ENCODE measurements at regions not wholly inside any gene's neighbourhood (a gene's known extent, or its start where the extent isn't known, plus 50 kb on each side); places are given as distances from the start of the nearest gene placed in this dataset.

- no peak for DNase-seq
- no peak for ATAC-seq (ENCODE audit: insufficient read depth, low FRiP score)
- Histone ChIP-seq H3K27ac (ENCODE audit: low read depth in 1 of 2, low read length in 1 of 2) (no peak overlapping the region), H3K36me3 (ENCODE audit: control insufficient read depth in 4 of 4, insufficient read depth in 4 of 4, low read length in 4 of 4) (no peaks in the 10 kb centered on the region), H3K9me3 (ENCODE audit: control insufficient read depth in 4 of 4, insufficient read depth in 3 of 4, low read length in 3 of 4) (no peaks in the 10 kb centered on the region), H3K27me3 (ENCODE audit: control insufficient read depth in 3 of 3, insufficient read depth in 3 of 3, low read length in 2 of 3) (peaks cover 0 to 3% (median 3%) of the 10 kb centered on the region in 3 donors), H3K4me3 (no peak overlapping the region), H3K4me1 (ENCODE audit: control insufficient read depth in 5 of 5, insufficient read depth in 5 of 5, low read length in 5 of 5) (no peaks in the 10 kb centered on the region), H3K9ac (ENCODE audit: insufficient read depth in 1 of 2, low read length in 2 of 2) (no peak overlapping the region)
- 83 to 90% methylated on average over 1 of the region's 1 CpG for WGBS, 2 donors
- no peak for TF ChIP-seq CTCF (IDR thresholded peaks at IDR 0.05; ENCODE audit: control extremely low read depth, extremely low read depth)
Observed at GRCh38 chr14:98721061-98721460, 550.9 kb downstream of the BCL11B start.

GRCh38 chr14:98724734-98725133 is 547.3 kb downstream of the BCL11B start:
- H3K9me3 ChIP-seq (ENCODE audit: control insufficient read depth in 4 of 4, insufficient read depth in 3 of 4, low read length in 3 of 4): peaks cover 0 to 7% (median 0%) of the 10 kb centered on the region in 4 donors
- no peak for TF ChIP-seq CTCF (IDR thresholded peaks at IDR 0.05; ENCODE audit: control extremely low read depth, extremely low read depth)
- 60 to 69% methylated on average over 9 of the region's 9 CpGs for WGBS, 2 donors
- H3K4me3 ChIP-seq: no peak overlapping the region
- no peak overlapping the region for H3K9ac ChIP-seq (ENCODE audit: insufficient read depth in 1 of 2, low read length in 2 of 2)
- DNase-seq (no peak), ATAC-seq (ENCODE audit: insufficient read depth, low FRiP score) (no peak)
- H3K36me3 ChIP-seq (ENCODE audit: control insufficient read depth in 4 of 4, insufficient read depth in 4 of 4, low read length in 4 of 4): no peaks in the 10 kb centered on the region
- H3K4me1 ChIP-seq (ENCODE audit: control insufficient read depth in 5 of 5, insufficient read depth in 5 of 5, low read length in 5 of 5): no peaks in the 10 kb centered on the region
- H3K27ac ChIP-seq (ENCODE audit: low read depth in 1 of 2, low read length in 1 of 2): no peak overlapping the region
- H3K27me3 ChIP-seq (ENCODE audit: control insufficient read depth in 3 of 3, insufficient read depth in 3 of 3, low read length in 2 of 3): peaks cover 0 to 3% (median 3%) of the 10 kb centered on the region in 3 donors

- Histone ChIP-seq H3K4me3 (no peak overlapping the region), H3K9me3 (ENCODE audit: control insufficient read depth in 4 of 4, insufficient read depth in 3 of 4, low read length in 3 of 4) (peaks cover 0 to 8% (median 0%) of the 10 kb centered on the region in 4 donors), H3K27me3 (ENCODE audit: control insufficient read depth in 3 of 3, insufficient read depth in 3 of 3, low read length in 2 of 3) (peaks cover 0 to 3% (median 3%) of the 10 kb centered on the region in 3 donors), H3K4me1 (ENCODE audit: control insufficient read depth in 5 of 5, insufficient read depth in 5 of 5, low read length in 5 of 5) (no peaks in the 10 kb centered on the region), H3K27ac (ENCODE audit: low read depth in 1 of 2, low read length in 1 of 2) (no peak overlapping the region), H3K36me3 (ENCODE audit: control insufficient read depth in 4 of 4, insufficient read depth in 4 of 4, low read length in 4 of 4) (no peaks in the 10 kb centered on the region), H3K9ac (ENCODE audit: insufficient read depth in 1 of 2, low read length in 2 of 2) (no peak overlapping the region)
- ATAC-seq (ENCODE audit: insufficient read depth, low FRiP score) (no peak), DNase-seq (no peak)
- 58 to 80% methylated on average over 7 of the region's 7 CpGs for WGBS, 2 donors
- TF ChIP-seq CTCF (IDR thresholded peaks at IDR 0.05; ENCODE audit: control extremely low read depth, extremely low read depth): no peak
Observed at GRCh38 chr14:98725191-98725590, 546.8 kb downstream of the BCL11B start.

GRCh38 chr14:98725676-98726075 is 546.3 kb downstream of the BCL11B start:
- no peak overlapping the region for H3K9ac ChIP-seq (ENCODE audit: insufficient read depth in 1 of 2, low read length in 2 of 2)
- no peaks in the 10 kb centered on the region for H3K4me1 ChIP-seq (ENCODE audit: control insufficient read depth in 5 of 5, insufficient read depth in 5 of 5, low read length in 5 of 5)
- ATAC-seq (ENCODE audit: insufficient read depth, low FRiP score) (no peak), DNase-seq (no peak)
- H3K9me3 ChIP-seq (ENCODE audit: control insufficient read depth in 4 of 4, insufficient read depth in 3 of 4, low read length in 3 of 4): peaks cover 0 to 9% (median 0%) of the 10 kb centered on the region in 4 donors
- H3K36me3 ChIP-seq (ENCODE audit: control insufficient read depth in 4 of 4, insufficient read depth in 4 of 4, low read length in 4 of 4): no peaks in the 10 kb centered on the region
- no peak overlapping the region for H3K4me3 ChIP-seq
- WGBS, 2 donors: 77 to 78% methylated on average over 9 of the region's 9 CpGs
- H3K27me3 ChIP-seq (ENCODE audit: control insufficient read depth in 3 of 3, insufficient read depth in 3 of 3, low read length in 2 of 3): peaks cover 0 to 3% (median 3%) of the 10 kb centered on the region in 3 donors
- H3K27ac ChIP-seq (ENCODE audit: low read depth in 1 of 2, low read length in 1 of 2): no peak overlapping the region
- no peak for TF ChIP-seq CTCF (IDR thresholded peaks at IDR 0.05; ENCODE audit: control extremely low read depth, extremely low read depth)

Data from lung (tissue), 11 donors.